ENCODE measurements at regions not wholly inside any gene's neighbourhood (a gene's known extent, or its start where the extent isn't known, plus 50 kb on each side); places are given as distances from the start of the nearest gene placed in this dataset.
"Not testable (repeated sequence)": the region's sequence is repeated elsewhere in the genome, so short reads cannot be mapped to it uniquely, and the experiment has no call there.

GRCh38 chr6:34646714-34647113 is 49.9 kb downstream of the ILRUN start:
- ChIA-PET CTCF (no interaction called here), POLR2A (no interaction called here)
- TF ChIP-seq PKNOX1 (IDR thresholded peaks at IDR 0.05) (no peak), NFRKB (IDR thresholded peaks at IDR 0.05) (no peak), HDGF (IDR thresholded peaks at IDR 0.05; ENCODE audit: borderline replicate concordance) (no peak), SP1 (IDR thresholded peaks at IDR 0.05) (no peak), ARNT (IDR thresholded peaks at IDR 0.05) (no peak), ELF4 (IDR thresholded peaks at IDR 0.05) (no peak), FOXK2 (IDR thresholded peaks at IDR 0.05) (no peak), CTBP1 (IDR thresholded peaks at IDR 0.05; ENCODE audit: borderline replicate concordance) (no peak), SUZ12 (IDR thresholded peaks at IDR 0.05) (no peak), FOXA1 (IDR thresholded peaks at IDR 0.05) (no peak), ZNF384 (IDR thresholded peaks at IDR 0.05) (no peak)
- no peak for DNase-seq (ENCODE audit: extremely low spot score)

- POLR2A ChIA-PET: no interaction called here
- TF ChIP-seq TARDBP (IDR thresholded peaks at IDR 0.05): no peak
- no peak for TF ChIP-seq LEF1 (IDR thresholded peaks at IDR 0.05; ENCODE audit: borderline replicate concordance)
- no peak for TF ChIP-seq FOXK2 (IDR thresholded peaks at IDR 0.05)
- no peak for DNase-seq (ENCODE audit: extremely low spot score)
- CTCF ChIA-PET: no interaction called here
These were observed 50.9 kb downstream of the ILRUN start for GRCh38 chr6:34645627-34646026.

- TF ChIP-seq SUZ12 (IDR thresholded peaks at IDR 0.05): no peak
- TF ChIP-seq L3MBTL2 (conservative IDR thresholded peaks at IDR 0.05): no peak
- TF ChIP-seq TARDBP (IDR thresholded peaks at IDR 0.05): no peak
- no peak for TF ChIP-seq HDGF (IDR thresholded peaks at IDR 0.05; ENCODE audit: borderline replicate concordance)
- no peak for TF ChIP-seq LEF1 (IDR thresholded peaks at IDR 0.05; ENCODE audit: borderline replicate concordance)
- no peak for TF ChIP-seq NFRKB (IDR thresholded peaks at IDR 0.05)
- TF ChIP-seq FOXK2 (IDR thresholded peaks at IDR 0.05): no peak
- TF ChIP-seq CTBP1 (IDR thresholded peaks at IDR 0.05; ENCODE audit: borderline replicate concordance): no peak
- no peak for TF ChIP-seq ELF4 (IDR thresholded peaks at IDR 0.05)
- no peak for TF ChIP-seq FOXA1 (IDR thresholded peaks at IDR 0.05)
- no peak for TF ChIP-seq FOXM1 (IDR thresholded peaks at IDR 0.05; ENCODE audit: borderline replicate concordance)
- TF ChIP-seq ARNT (IDR thresholded peaks at IDR 0.05): no peak
- TF ChIP-seq SP1 (IDR thresholded peaks at IDR 0.05): no peak
- TF ChIP-seq ZNF384 (IDR thresholded peaks at IDR 0.05): no peak
- no peak for TF ChIP-seq PKNOX1 (IDR thresholded peaks at IDR 0.05)
- TF ChIP-seq BHLHE40 (IDR thresholded peaks at IDR 0.05; ENCODE audit: borderline replicate concordance): no peak
- DNase-seq (ENCODE audit: extremely low spot score): no peak
- POLR2A ChIA-PET: no interaction called here
- CTCF ChIA-PET: no interaction called here
These were observed 51.9 kb downstream of the ILRUN start for GRCh38 chr6:34644716-34645115.

- CTCF ChIA-PET: interaction anchor here (0.6 kb wide), 1 partner anchor 393 kb away, joined by 4 read pairs; no protein-coding TSS in a partner anchor
- POLR2A ChIA-PET: no interaction called here
- TF ChIP-seq LEF1 (IDR thresholded peaks at IDR 0.05; ENCODE audit: borderline replicate concordance) (no peak), ELF4 (IDR thresholded peaks at IDR 0.05) (no peak), CTBP1 (IDR thresholded peaks at IDR 0.05; ENCODE audit: borderline replicate concordance) (no peak), BHLHE40 (IDR thresholded peaks at IDR 0.05; ENCODE audit: borderline replicate concordance) (no peak), PKNOX1 (IDR thresholded peaks at IDR 0.05) (no peak), FOXK2 (IDR thresholded peaks at IDR 0.05) (no peak), ARNT (IDR thresholded peaks at IDR 0.05) (no peak), FOXM1 (IDR thresholded peaks at IDR 0.05; ENCODE audit: borderline replicate concordance) (no peak)
- no peak for DNase-seq (ENCODE audit: extremely low spot score)
These were observed 54.1 kb downstream of the ILRUN start for GRCh38 chr6:34642427-34642826.

DNA sequence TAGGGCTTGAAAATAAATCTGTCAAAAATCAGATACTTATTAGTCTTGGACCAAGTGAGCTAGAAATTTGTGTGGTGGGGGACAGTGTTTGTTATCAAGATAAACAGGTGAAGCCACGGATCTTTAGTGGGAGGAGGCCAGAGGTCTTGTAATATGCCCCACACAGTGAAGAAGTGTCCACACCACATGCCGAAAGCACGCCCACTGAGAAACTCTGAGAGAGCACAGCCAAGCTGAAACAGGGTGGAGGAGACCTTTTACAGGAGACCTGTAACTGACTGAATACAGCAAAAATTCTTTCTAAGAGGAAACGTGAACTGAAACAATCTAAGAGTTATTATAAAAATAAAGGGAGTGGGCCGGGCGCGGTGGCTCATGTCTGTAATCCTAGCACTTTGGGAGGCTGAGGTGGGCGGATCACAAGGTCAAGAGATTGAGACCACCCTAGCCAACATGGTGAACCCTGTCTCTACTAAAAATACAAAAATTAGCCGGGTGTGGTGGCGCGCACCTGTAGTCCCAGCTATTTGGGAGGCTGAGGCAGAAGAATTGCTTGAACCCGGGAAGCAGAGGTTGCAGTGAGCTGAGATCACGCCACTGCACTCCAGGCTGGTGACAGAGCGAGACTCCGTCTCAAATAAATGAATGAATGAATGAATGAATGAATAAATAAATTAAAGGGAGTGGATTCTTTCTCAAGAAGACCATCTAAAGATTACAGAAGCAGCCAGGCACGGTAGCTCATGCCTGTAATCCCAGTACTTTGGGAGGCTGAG is 56.3 kb downstream of the ILRUN start:
- CTCF ChIA-PET: interaction anchor here (0.9 kb wide), 1 partner anchor 17 kb away, joined by 3 read pairs; no protein-coding TSS in a partner anchor
- POLR2A ChIA-PET; DNase-seq (ENCODE audit: extremely low spot score): not testable (repeated sequence)

GRCh38 chr6:34638834-34639736 is 57.5 kb downstream of the ILRUN start:
- no peak for DNase-seq (ENCODE audit: extremely low spot score)
- POLR2A ChIA-PET: no interaction called here
- CTCF ChIA-PET: no interaction called here
- no peak for TF ChIP-seq FOXK2 (IDR thresholded peaks at IDR 0.05)

GRCh38 chr6:34633785-34634184 is 62.8 kb downstream of the ILRUN start:
- no peak for DNase-seq (ENCODE audit: extremely low spot score)
- ChIA-PET CTCF (no interaction called here), POLR2A (no interaction called here)
- TF ChIP-seq CTBP1 (IDR thresholded peaks at IDR 0.05; ENCODE audit: borderline replicate concordance): no peak
- no peak for TF ChIP-seq SUZ12 (IDR thresholded peaks at IDR 0.05)
- TF ChIP-seq ARNT (IDR thresholded peaks at IDR 0.05): no peak
- TF ChIP-seq LEF1 (IDR thresholded peaks at IDR 0.05; ENCODE audit: borderline replicate concordance): no peak
- no peak for TF ChIP-seq SP1 (IDR thresholded peaks at IDR 0.05)
- TF ChIP-seq FOXM1 (IDR thresholded peaks at IDR 0.05; ENCODE audit: borderline replicate concordance): no peak
- TF ChIP-seq FOXK2 (IDR thresholded peaks at IDR 0.05): no peak
- no peak for TF ChIP-seq TARDBP (IDR thresholded peaks at IDR 0.05)
- TF ChIP-seq ELF4 (IDR thresholded peaks at IDR 0.05): no peak
- TF ChIP-seq PKNOX1 (IDR thresholded peaks at IDR 0.05): no peak
- TF ChIP-seq ZNF384 (IDR thresholded peaks at IDR 0.05): no peak
- no peak for TF ChIP-seq HDGF (IDR thresholded peaks at IDR 0.05; ENCODE audit: borderline replicate concordance)
- TF ChIP-seq NFRKB (IDR thresholded peaks at IDR 0.05): no peak
- no peak for TF ChIP-seq FOXA1 (IDR thresholded peaks at IDR 0.05)
- TF ChIP-seq L3MBTL2 (conservative IDR thresholded peaks at IDR 0.05): no peak
- TF ChIP-seq BHLHE40 (IDR thresholded peaks at IDR 0.05; ENCODE audit: borderline replicate concordance): no peak

Measured in HEK293T (cell line).